GM19025 (cell line): ENCODE measurements at regions not wholly inside any gene's neighbourhood (a gene's known extent, or its start where the extent isn't known, plus 50 kb on each side); places are given as distances from the start of the nearest gene placed in this dataset.

ENCODE experiments used
- ATAC-seq: cut with Tn5 transposase; IDR thresholded peaks from one replicate; pipeline ENCODE4 v1.9.1; 2021; ENCODE audit warnings: mild to moderate bottlenecking, low read depth, moderate library complexity; ENCODE audit not compliant: unreplicated experiment

DNA sequence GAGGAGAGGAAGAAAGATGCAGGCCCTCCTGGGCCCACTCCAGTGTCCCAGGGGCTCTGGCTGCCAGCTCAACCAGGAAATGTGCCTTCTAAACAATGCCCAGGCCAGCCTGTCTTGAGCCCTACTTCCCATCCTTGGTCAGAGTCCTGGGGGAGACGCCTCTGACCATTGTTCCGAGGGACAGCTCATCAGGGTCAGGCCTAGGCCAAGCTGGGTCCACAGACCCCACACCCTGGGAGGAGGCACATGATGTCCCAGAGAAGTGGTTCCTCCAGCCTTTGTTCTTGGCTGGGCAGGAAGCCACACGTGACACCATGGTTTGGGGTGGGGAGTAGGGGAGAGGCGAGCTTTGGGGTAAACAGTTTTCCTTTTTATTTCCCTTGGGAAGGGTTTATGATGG lies 102.5 kb downstream of the EFNB1 start:
- no peak for ATAC-seq

DNA sequence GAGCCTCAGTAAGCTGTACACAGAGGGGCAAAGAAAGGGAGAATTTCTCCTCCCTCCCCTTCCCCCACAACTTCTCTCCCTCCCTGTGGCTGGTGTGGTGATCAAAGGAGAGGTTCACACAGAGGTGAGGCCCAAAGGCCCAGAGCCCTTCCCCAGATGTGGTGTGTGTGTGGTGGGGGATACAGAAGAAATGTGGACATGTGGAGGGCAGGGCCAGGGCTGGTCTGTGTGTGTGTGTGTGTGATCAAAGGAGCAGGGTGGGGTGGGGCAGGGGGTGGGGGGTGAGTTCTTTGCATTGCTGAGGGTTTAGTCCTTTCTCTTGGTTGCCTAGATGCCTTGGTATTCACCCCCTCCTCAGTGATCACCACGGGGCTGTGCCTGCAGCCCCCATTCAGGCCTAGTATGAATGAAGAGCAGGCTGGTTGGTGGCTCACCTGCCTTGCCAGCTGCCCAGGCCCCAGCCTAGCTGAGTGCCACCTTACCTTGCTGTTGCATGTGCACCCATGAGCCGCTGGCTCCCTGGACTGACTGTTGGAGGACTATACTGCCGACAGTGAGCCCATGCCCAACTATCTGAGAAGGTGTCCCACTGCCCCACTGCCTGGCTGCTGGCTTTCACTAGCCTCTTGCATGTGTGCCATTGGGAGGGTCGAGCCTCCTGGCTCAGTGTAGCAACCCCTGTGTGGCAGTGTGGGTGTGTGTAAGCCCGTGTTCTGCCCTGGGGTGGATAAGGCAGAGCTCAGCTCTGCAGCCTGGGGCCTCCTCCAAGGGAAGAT lies 101.9 kb downstream of the EFNB1 start:
- ATAC-seq, result no peak

DNA sequence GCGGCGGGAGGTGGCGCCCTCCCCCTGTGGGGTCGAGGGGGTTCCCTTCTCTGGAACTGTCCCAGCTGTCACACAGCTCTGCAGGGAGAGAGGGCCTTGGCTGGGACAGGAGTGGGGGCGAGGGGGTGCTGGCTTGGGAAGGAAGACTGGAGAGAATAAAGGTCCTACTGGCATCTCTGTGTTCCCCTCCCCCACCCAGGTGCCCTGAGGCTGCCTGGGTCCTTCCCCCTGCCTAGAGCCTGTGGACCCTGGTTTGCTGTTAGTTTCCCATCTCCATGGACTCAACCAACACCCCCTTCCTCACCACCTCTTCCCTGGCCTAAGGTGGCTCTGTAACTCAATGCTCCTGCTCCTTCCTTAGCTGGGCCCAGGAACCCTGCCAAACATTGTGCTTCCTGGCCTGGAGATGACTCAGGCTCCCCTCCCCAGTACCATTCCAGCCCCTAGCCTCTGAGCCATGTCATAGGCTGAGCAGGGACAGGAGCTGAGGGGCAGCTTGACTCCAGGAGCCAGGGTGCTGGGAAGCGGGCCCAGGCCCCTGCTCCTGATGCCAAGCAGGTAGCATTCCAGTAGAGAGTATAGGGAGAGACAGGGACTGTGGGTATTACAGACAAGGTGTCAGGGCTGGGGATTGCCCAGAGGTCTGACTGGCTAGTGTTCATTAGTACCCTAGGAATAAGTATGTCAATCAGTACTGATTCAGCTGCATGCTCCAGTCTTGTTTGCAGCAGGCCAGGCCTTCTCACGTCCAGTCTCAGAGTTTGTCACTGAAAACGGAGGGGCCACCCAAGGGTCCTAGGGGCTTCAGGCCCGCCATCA lies 100.7 kb downstream of the EFNB1 start:
- no peak for ATAC-seq

GRCh38 chrX:68928401-68928800 lies 99.6 kb downstream of the EFNB1 start:
- no peak for ATAC-seq

- no peak for ATAC-seq
Measured at GRCh38 chrX:68927178-68927577, 98.4 kb downstream of the EFNB1 start.

DNA sequence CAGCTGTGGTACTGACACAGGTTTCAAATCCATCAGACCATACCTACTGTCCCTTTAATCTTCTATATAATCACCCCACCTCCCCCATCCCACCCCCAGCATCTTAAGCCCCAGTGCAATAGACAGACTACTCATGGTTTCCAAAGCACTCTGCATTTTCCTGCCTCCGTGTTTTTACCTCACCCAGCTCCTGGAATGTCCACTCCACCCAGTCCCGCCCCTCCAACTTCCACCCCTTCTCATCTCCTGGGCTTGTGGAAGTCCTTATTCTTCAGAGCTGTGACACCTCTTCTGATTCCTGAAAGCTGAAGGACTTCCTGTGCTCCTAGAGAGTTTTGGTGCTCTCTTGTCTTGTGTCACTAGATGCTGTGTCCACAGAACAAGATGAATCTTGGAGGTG lies 94.3 kb downstream of the EFNB1 start:
- ATAC-seq, result no peak

DNA sequence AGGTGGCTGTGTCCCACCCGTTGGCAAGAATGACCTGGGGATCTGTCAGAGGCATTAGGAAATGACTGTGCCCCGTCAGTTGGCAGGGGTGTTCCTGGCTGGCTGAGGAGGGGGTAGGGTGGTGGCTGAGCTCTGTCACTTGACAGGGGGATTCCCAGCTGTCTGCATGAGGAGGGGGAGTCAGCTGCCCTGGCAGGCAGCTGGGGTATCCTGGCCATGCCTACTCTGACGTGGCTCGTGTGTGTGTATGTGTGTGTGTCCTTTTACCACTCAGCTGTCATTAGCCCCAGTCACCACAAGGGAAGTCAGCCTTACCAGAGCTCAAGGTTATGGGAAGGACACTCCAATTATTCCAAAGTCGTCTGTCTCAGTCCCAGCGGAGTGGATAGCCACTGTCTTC lies 93.2 kb downstream of the EFNB1 start:
- no peak for ATAC-seq

GRCh38 chrX:68920561-68920960 lies 91.7 kb downstream of the EFNB1 start:
- no peak for ATAC-seq

GRCh38 chrX:68919707-68920106 lies 90.9 kb downstream of the EFNB1 start:
- ATAC-seq, result peak; percentile 57

DNA sequence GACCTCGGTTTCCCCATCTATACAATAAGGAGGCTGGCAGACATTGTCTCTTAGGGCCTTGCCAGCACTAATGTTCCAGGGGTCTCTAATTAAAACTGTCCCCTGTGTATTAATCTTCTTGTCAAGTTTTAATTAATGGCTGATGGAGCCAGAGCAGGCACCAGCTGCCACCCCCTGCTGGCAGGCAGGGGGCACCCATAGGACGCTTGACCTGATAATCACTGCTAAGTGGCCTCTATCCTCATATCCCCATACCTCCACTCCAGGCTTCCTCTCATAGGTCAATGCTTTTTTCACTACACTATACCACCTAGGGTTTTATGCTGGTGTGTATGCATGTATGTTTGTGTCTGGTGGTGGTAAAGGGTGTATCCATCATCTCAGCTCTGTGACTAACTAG lies 89.4 kb downstream of the EFNB1 start:
- ATAC-seq, result no peak

GRCh38 chrX:68917799-68918198 lies 89.0 kb downstream of the EFNB1 start:
- no peak for ATAC-seq

DNA sequence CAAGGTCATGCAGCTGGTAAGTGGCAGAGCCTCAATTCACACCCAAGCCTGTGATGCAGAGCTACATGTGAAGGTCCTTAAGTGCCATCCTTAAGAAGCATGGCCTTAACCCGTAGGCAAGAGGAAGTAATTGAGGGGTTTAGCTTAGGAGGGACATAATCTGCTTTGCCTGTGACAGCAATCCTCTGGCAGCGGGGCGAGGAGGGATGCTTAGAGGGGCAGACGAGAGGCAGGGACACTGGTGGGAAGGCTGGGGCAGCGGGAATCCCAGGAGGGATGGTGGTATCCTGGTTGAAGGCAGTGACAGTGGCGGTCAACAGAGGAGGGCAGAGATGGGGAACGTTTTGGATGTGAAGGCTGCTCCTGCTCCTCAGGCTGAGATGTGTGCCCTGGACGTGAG lies 88.1 kb downstream of the EFNB1 start:
- ATAC-seq, result no peak

GRCh38 chrX:68915778-68916177 lies 87.0 kb downstream of the EFNB1 start:
- ATAC-seq, result peak; percentile 91

- ATAC-seq, result no peak
Measured at GRCh38 chrX:68914479-68914946, 85.7 kb downstream of the EFNB1 start.

DNA sequence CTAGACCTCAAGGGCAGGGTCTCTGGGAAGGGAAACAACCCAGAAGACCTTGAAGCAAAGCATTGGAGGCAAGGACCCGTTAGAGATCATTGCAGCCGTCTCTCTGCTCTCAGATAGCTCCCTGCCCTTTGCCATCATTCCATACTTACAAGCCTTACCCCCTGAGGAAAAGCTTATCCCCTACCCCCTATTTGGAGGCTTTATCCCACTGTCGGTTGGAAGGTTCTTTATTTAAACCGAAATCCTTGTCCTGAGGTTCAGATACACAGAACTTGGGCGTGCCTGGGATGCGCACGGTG lies 84.4 kb downstream of the EFNB1 start:
- no peak for ATAC-seq

- no peak for ATAC-seq
Measured at GRCh38 chrX:68912113-68912512, 83.3 kb downstream of the EFNB1 start.

DNA sequence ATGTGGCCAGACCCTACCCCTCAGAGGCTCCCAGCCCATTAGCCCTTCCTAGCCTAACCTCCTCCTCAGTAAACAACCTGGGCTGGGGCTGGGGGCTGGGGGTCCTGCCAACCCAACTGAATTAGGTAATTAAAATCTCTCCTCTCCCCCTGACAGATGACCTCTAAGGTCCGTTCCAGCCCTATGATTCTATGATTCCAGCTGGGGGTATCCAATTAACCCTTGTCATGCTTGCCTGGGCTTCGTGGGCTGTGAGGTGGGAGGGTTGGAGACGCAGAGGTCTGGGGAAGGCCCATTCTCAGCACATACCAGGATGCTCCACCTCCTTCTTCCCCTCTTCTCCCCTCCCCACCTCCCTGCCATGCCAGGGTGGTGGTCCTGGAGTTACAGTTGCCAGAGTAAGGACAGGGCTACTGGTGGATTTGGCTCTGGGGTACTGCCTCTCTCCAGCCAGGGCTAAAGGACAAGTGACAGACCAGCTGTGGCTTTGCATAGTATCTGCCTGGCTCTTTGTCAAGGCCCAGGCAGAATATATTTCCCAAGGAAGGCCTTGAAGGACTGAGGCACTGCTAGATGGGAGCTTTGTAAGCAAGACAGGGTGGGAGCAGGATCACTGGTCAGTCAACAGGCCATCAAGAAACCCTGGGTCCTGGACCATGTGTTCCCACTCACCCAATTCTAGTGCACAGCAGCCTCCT lies 82.1 kb downstream of the EFNB1 start:
- ATAC-seq, result no peak

DNA sequence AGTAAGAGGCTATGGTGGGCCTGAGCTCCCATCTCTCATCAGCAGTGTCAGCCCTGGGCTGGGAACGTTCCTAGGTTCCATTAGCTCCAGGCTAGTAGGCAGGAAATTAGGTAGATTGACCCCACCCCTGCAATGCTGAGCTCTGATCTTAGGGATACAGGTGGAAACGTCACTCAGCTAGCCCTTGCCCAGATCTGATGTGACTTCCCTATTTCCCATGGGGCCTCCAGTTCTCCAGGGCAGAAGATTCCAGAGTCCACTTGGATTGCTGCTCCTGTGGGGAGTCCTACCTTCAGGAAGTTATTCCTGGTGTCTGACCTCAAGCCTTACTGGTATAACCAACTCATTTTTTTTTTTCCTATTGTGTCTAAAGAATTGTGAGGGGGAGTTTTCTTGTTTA lies 81.1 kb downstream of the EFNB1 start:
- ATAC-seq, result no peak

GRCh38 chrX:68908071-68908470 lies 79.2 kb downstream of the EFNB1 start:
- no peak for ATAC-seq

- ATAC-seq, result no peak
Measured at GRCh38 chrX:68902706-68903504, 74.1 kb downstream of the EFNB1 start.

GRCh38 chrX:68901519-68901918 lies 72.7 kb downstream of the EFNB1 start:
- no peak for ATAC-seq
